PC-3 (cell line): ENCODE measurements at regions not wholly inside any gene's neighbourhood (a gene's known extent, or its start where the extent isn't known, plus 50 kb on each side); places are given as distances from the start of the nearest gene placed in this dataset.

Source experiments
- ATAC-seq: fragments of 200-7000 bp; cut with Tn5 transposase; 2 replicates; pipeline ENCODE4 v1.9.1; 2020; ENCODE audit warnings: mild to moderate bottlenecking, moderate library complexity
- BruUV-seq: library from RNA; stranded (reverse); fragments of 400-500 nt; replicated peaks from 2 replicates; lab custom pipeline; 2021; lab: Mats Ljungman, UMichigan
- CTCF ChIA-PET: fragments of 300-600 bp; sonication (Branson Sonifier 250); formaldehyde crosslinking; loops from one replicate; lab custom pipeline; 2022; ENCODE audit warnings: antibody characterized with exemption; lab: Charles Lee
- POLR2A ChIA-PET: fragments of 300-600 bp; sonication (Branson Sonifier 250); formaldehyde crosslinking; loops from one replicate; lab custom pipeline; 2022; ENCODE audit warnings: antibody characterized with exemption; ENCODE audit not compliant: unreplicated experiment; lab: Charles Lee
- DNase-seq: peaks from one replicate; pipeline ENCODE4 v3.0.0-alpha.2; 2015
- H2AFZ ChIP-seq: fragments of 300-600 bp; sonication (generic); 2 replicates; pipeline ENCODE4 v1.6.0; 2016; ENCODE audit warnings: antibody characterized with exemption, low read length
- H3F3A ChIP-seq: fragments of 300-600 bp; sonication (generic); one replicate; pipeline ENCODE4 v1.6.0; 2017; ENCODE audit warnings: antibody characterized with exemption, low read length, control low read depth, mild to moderate bottlenecking; ENCODE audit not compliant: unreplicated experiment
- H3K27ac ChIP-seq: fragments of 300-600 bp; sonication (generic); 2 replicates; pipeline ENCODE4 v1.5.1; 2016; ENCODE audit warnings: mild to moderate bottlenecking, low read length
- H3K27me3 ChIP-seq: fragments of 300-600 bp; sonication (generic); 2 replicates; pipeline ENCODE4 v1.6.1; 2016; ENCODE audit warnings: low read length, mixed read lengths
- H3K36me3 ChIP-seq: fragments of 300-600 bp; sonication (generic); 2 replicates; pipeline ENCODE4 v1.6.1; 2016; ENCODE audit warnings: low read depth, mixed run types, low read length, mixed read lengths
- H3K4me1 ChIP-seq: fragments of 300-600 bp; sonication (generic); 2 replicates; pipeline ENCODE4 v1.5.1; 2016; ENCODE audit warnings: low read length; ENCODE audit not compliant: insufficient read depth
- H3K4me2 ChIP-seq: fragments of 300-600 bp; sonication (generic); 2 replicates; pipeline ENCODE4 v1.6.0; 2016; ENCODE audit warnings: low read length
- H3K4me3 ChIP-seq: fragments of 300-600 bp; sonication (generic); 2 replicates; pipeline ENCODE4 v1.5.1; 2016; ENCODE audit warnings: mild to moderate bottlenecking, low read length, mixed read lengths
- H3K79me2 ChIP-seq: fragments of 300-600 bp; sonication (generic); 2 replicates; pipeline ENCODE4 v1.6.1; 2017; ENCODE audit warnings: low read length, mixed read lengths
- H3K9ac ChIP-seq: fragments of 300-600 bp; sonication (generic); 2 replicates; pipeline ENCODE4 v1.6.0; 2016; ENCODE audit warnings: mild to moderate bottlenecking, low read length
- H3K9me2 ChIP-seq: fragments of 300-600 bp; sonication (generic); replicated peaks from 2 replicates; pipeline ENCODE4 v1.6.1; 2016; ENCODE audit warnings: mixed run types, low read length, mixed read lengths
- H3K9me3 ChIP-seq: fragments of 300-600 bp; sonication (generic); 2 replicates; pipeline ENCODE4 v1.6.1; 2016; ENCODE audit warnings: low read length, mixed read lengths
- H4K20me1 ChIP-seq: fragments of 300-600 bp; sonication (generic); 2 replicates; pipeline ENCODE4 v1.6.1; 2016; ENCODE audit warnings: low read length, mixed read lengths
- EZH2 ChIP-seq: fragments of 300-600 bp; sonication (generic); IDR thresholded peaks from one replicate; pipeline ENCODE4 v1.6.1; 2017; ENCODE audit warnings: antibody characterized with exemption, mild to moderate bottlenecking, low read length; ENCODE audit not compliant: unreplicated experiment
- EZH2phosphoT487 ChIP-seq: fragments of 300-600 bp; sonication (generic); IDR thresholded peaks from 2 replicates; pipeline ENCODE4 v1.6.1; 2018; ENCODE audit warnings: mild to moderate bottlenecking, antibody characterized with exemption, low read length, borderline replicate concordance
- intact Hi-C: fragments of 100-400 bp; cut with micrococcal nuclease; formaldehyde crosslinking; loops from 2 replicates; pipeline ENCODE4 v1.9.0; 2023
- TF ChIP-seq, protein P1 (sequence below): fragments of 300-600 bp; sonication (generic); conservative IDR thresholded peaks from 2 replicates; pipeline ENCODE4 v1.5.1; 2017; ENCODE audit warnings: antibody characterized with exemption, low read depth, mild to moderate bottlenecking, low read length

DNA sequence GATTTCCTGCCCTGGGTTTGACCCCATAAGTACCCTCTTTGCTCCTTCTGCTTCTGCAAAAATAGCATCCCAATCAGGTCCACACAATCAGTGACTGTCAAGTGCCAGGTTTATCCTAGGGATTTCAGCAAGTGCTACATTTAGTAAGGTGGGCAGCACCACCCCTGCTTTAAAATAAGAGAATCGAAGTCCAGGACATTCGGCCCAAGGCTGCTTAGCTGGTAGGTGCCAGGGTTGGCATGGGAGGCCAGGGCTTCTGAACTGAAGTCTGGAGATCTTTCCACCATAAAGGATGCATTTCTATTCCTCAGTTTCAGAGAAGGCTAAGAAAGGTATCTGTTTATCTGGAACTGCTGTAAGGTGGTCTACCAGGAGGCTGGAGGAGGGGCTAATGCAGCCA is 408.3 kb downstream of the ZNF536 start:
- H3K27ac ChIP-seq, result no peak overlapping the region
- no peak for DNase-seq
- H3K4me3 ChIP-seq, result no peak overlapping the region
- no peak overlapping the region for H3K4me2 ChIP-seq
- ChIA-PET CTCF (no interaction called here), POLR2A (no interaction called here)
- no peak for ATAC-seq
- H2AFZ ChIP-seq, result no peak overlapping the region
- H3K9me3 ChIP-seq, result no peaks in the 10 kb centered on the region
- no peaks in the 10 kb centered on the region for H3F3A ChIP-seq
- no peak overlapping the region for H3K9ac ChIP-seq
- BruUV-seq, result no TSS peak
- no peaks in the 10 kb centered on the region for H3K9me2 ChIP-seq
- TF ChIP-seq, protein P1, sequence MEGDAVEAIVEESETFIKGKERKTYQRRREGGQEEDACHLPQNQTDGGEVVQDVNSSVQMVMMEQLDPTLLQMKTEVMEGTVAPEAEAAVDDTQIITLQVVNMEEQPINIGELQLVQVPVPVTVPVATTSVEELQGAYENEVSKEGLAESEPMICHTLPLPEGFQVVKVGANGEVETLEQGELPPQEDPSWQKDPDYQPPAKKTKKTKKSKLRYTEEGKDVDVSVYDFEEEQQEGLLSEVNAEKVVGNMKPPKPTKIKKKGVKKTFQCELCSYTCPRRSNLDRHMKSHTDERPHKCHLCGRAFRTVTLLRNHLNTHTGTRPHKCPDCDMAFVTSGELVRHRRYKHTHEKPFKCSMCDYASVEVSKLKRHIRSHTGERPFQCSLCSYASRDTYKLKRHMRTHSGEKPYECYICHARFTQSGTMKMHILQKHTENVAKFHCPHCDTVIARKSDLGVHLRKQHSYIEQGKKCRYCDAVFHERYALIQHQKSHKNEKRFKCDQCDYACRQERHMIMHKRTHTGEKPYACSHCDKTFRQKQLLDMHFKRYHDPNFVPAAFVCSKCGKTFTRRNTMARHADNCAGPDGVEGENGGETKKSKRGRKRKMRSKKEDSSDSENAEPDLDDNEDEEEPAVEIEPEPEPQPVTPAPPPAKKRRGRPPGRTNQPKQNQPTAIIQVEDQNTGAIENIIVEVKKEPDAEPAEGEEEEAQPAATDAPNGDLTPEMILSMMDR, result no peak
- TF ChIP-seq EZH2 (no peak), EZH2phosphoT487 (no peak)
- H3K79me2 ChIP-seq, result no peaks in the 10 kb centered on the region
- H3K4me1 ChIP-seq, result no peaks in the 10 kb centered on the region
- intact Hi-C loops, result no loop called here
- no peaks in the 10 kb centered on the region for H3K36me3 ChIP-seq
- no peaks in the 10 kb centered on the region for H4K20me1 ChIP-seq
- no peaks in the 10 kb centered on the region for H3K27me3 ChIP-seq

DNA sequence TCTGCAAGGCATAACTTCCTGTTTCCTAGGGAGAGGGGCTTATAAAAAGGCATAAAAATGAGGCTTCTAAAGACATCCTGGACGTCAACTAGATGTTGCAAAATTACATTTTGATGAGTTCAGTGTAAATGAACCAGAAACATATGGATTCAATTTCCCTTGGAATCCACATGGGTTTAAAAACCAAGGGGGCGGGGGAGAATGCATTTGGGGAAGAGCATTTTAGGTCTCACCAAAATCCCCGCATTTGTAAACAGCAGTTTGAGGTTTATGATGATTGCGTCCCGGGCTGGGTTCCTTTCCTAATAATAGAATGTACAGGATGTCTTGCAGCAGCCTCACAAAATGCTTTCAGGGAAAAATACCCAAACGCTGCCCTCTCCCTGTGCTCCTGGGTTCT is 407.8 kb downstream of the ZNF536 start:
- Histone ChIP-seq H3K4me2 (no peak overlapping the region), H3K27ac (no peak overlapping the region), H3K27me3 (no peaks in the 10 kb centered on the region), H3K4me3 (no peak overlapping the region), H3K36me3 (no peaks in the 10 kb centered on the region), H3K9me2 (no peaks in the 10 kb centered on the region), H3K9me3 (no peaks in the 10 kb centered on the region), H3K9ac (no peak overlapping the region), H4K20me1 (no peaks in the 10 kb centered on the region), H3K79me2 (no peaks in the 10 kb centered on the region), H3K4me1 (no peaks in the 10 kb centered on the region), H3F3A (no peaks in the 10 kb centered on the region), H2AFZ (no peak overlapping the region)
- TF ChIP-seq, protein P1, result no peak
- no peak for TF ChIP-seq EZH2phosphoT487
- no peak for TF ChIP-seq EZH2
- ATAC-seq (no peak), DNase-seq (no peak)
- intact Hi-C loops, result no loop called here
- ChIA-PET POLR2A (no interaction called here), CTCF (no interaction called here)
- no TSS peak for BruUV-seq

DNA sequence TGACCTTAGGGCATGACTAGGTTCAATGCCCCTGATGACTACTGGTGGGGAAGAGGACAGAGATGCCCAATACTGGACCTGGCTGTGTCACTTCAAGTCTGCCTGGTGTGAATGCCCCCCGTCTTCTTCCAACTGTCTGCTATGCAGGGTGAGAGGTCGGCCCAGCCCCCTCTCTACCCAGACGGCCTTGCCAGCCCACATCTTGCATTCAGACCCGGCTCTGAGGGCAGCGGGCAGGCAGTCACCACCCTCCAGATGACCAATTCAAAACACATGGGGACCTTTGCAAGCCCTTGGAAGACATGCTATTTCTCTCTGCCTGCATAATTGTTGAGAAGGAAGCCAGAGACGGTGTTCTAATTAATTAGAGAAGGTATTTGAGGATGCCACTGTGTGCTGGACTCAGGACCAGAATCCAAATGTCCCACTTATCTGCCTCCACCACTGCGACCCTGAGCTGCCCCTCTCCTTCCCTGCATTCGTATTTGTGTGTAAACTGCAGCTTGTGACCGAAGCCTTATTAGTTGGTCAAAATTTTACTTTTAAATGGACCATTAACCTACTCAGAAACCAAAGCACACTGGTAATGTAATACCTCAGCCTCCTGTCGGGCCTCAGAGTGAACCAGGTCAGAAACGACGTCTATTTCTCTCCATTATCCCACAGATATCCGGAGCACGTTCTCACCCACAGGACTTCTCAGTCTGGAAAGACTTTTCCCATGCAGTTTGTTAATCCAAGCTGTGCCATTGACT is 407.0 kb downstream of the ZNF536 start:
- H3K27ac ChIP-seq, result no peak overlapping the region
- POLR2A ChIA-PET, result no interaction called here
- no peaks in the 10 kb centered on the region for H3F3A ChIP-seq
- no peaks in the 10 kb centered on the region for H3K79me2 ChIP-seq
- H4K20me1 ChIP-seq, result no peaks in the 10 kb centered on the region
- no peak overlapping the region for H3K4me3 ChIP-seq
- no peak for DNase-seq
- CTCF ChIA-PET, result no interaction called here
- H3K9me3 ChIP-seq, result no peaks in the 10 kb centered on the region
- TF ChIP-seq EZH2phosphoT487 (no peak), EZH2 (no peak)
- TF ChIP-seq, protein P1, result no peak
- no peak overlapping the region for H3K9ac ChIP-seq
- H3K4me1 ChIP-seq, result no peaks in the 10 kb centered on the region
- BruUV-seq, result no TSS peak
- intact Hi-C loops, result no loop called here
- no peak overlapping the region for H2AFZ ChIP-seq
- no peaks in the 10 kb centered on the region for H3K36me3 ChIP-seq
- no peaks in the 10 kb centered on the region for H3K9me2 ChIP-seq
- H3K4me2 ChIP-seq, result no peak overlapping the region
- H3K27me3 ChIP-seq, result no peaks in the 10 kb centered on the region
- no peak for ATAC-seq
